C4-2B (cell line): ENCODE measurements at regions not wholly inside any gene's neighbourhood (a gene's known extent, or its start where the extent isn't known, plus 50 kb on each side); places are given as distances from the start of the nearest gene placed in this dataset.

Source experiments
- CTCF ChIP-seq: fragments of 450-650 bp; conservative IDR thresholded peaks from 2 replicates; pipeline ENCODE4 v1.5.1; 2017; ENCODE audit warnings: mild to moderate bottlenecking
- ZFX ChIP-seq: fragments of 450-650 bp; IDR thresholded peaks from 2 replicates; pipeline ENCODE4 v1.6.1; 2017

- TF ChIP-seq CTCF (no peak), ZFX (no peak)
These were observed 128.5 kb upstream of the GAP43 start for GRCh38 chr3:115494826-115495225.
